Endodermal cell (in vitro differentiated cells): ENCODE measurements at regions not wholly inside any gene's neighbourhood (a gene's known extent, or its start where the extent isn't known, plus 50 kb on each side); places are given as distances from the start of the nearest gene placed in this dataset.
A peak's percentile ranks its signal among the peaks of the same experiment; 100 is the strongest.

Experiments used
- DNase-seq: peaks from one replicate; pipeline ENCODE4 v3.0.0-alpha.2; 2017
- H3K27ac ChIP-seq: 2 replicates; pipeline ENCODE4 v1.5.1; 2013; ENCODE audit warnings: mild to moderate bottlenecking, low read depth, low read length, moderate library complexity
- H3K27me3 ChIP-seq: 2 replicates; pipeline ENCODE4 v1.6.1; 2013; ENCODE audit warnings: mild to moderate bottlenecking, low read length, moderate library complexity; ENCODE audit not compliant: insufficient read depth, control insufficient read depth, poor library complexity, severe bottlenecking
- H3K36me3 ChIP-seq: 2 replicates; pipeline ENCODE4 v1.7.0; 2013; ENCODE audit warnings: mild to moderate bottlenecking, low read length, moderate library complexity; ENCODE audit not compliant: control insufficient read depth, insufficient read depth
- H3K4me1 ChIP-seq: one replicate; pipeline ENCODE4 v1.7.0; 2013; ENCODE audit warnings: low read length; ENCODE audit not compliant: control insufficient read depth, insufficient read depth
- H3K4me3 ChIP-seq: 2 replicates; pipeline ENCODE4 v1.5.1; 2013; ENCODE audit warnings: mild to moderate bottlenecking, low read length, moderate library complexity
- H3K9ac ChIP-seq: 2 replicates; pipeline ENCODE4 v1.6.1; 2013; ENCODE audit warnings: mild to moderate bottlenecking, low read length, moderate library complexity; ENCODE audit not compliant: poor library complexity, severe bottlenecking; ENCODE audit errors: extremely low read depth
- H3K9me3 ChIP-seq: 2 replicates; pipeline ENCODE4 v1.6.1; 2013; ENCODE audit warnings: mild to moderate bottlenecking, low read length, moderate library complexity; ENCODE audit not compliant: control insufficient read depth
- H3K27ac Mint-ChIP-seq: 2 replicates; pipeline ENCODE4 v1.8.0; 2020; ENCODE audit warnings: mixed read lengths
- H3K27me3 Mint-ChIP-seq: 2 replicates; pipeline ENCODE4 v1.8.0; 2021; ENCODE audit warnings: mild to moderate bottlenecking, mixed read lengths; ENCODE audit not compliant: insufficient read depth
- H3K36me3 Mint-ChIP-seq: 2 replicates; pipeline ENCODE4 v1.8.0; 2020; ENCODE audit warnings: low read depth, mixed read lengths
- H3K4me1 Mint-ChIP-seq: 2 replicates; pipeline ENCODE4 v1.8.0; 2020; ENCODE audit warnings: mixed read lengths
- H3K4me3 Mint-ChIP-seq: 2 replicates; pipeline ENCODE4 v1.8.0; 2020; ENCODE audit warnings: mild to moderate bottlenecking, moderate library complexity, mixed read lengths
- H3K9me3 Mint-ChIP-seq: 2 replicates; pipeline ENCODE4 v1.8.0; 2020; ENCODE audit warnings: mild to moderate bottlenecking, mixed read lengths
- CTCF ChIP-seq: fragments of 200-600 bp; sonication (generic); conservative IDR thresholded peaks from 2 replicates; pipeline ENCODE4 v1.5.0; 2021; ENCODE audit warnings: antibody characterized with exemption, mild to moderate bottlenecking
- WGBS, 2 experiments: methylation state at CpG; one replicate each; pipeline versions ENCODE4 v1.1.5 to v1.1.7; 2013; ENCODE audit warnings: missing lambda C conversion rate in 2 of 2, mixed read lengths in 1 of 2; ENCODE audit not compliant: insufficient coverage in 1 of 2, insufficient read length in 1 of 2; 5-methylcytosine and 5-hydroxymethylcytosine counted together

- 84% methylated on average over 4 of the region's 4 CpGs; no CpG with 5 or more reads in 1 of the 2 experiments for WGBS, 2 experiments
- H3K4me3 ChIP-seq: no peak overlapping the region
- H3K27ac Mint-ChIP-seq: peak overlapping the region; percentile 71
- no peaks in the 10 kb centered on the region for H3K36me3 Mint-ChIP-seq
- DNase-seq: peak; percentile 65
- no peak overlapping the region for H3K9ac ChIP-seq
- H3K4me3 Mint-ChIP-seq: no peak overlapping the region
- no peak overlapping the region for H3K27ac ChIP-seq
- peaks cover 41% of the 10 kb centered on the region for H3K4me1 Mint-ChIP-seq
- no peak for TF ChIP-seq CTCF
- H3K36me3 ChIP-seq: no peaks in the 10 kb centered on the region
- H3K9me3 ChIP-seq: no peaks in the 10 kb centered on the region
- H3K27me3 ChIP-seq: no peaks in the 10 kb centered on the region
- H3K27me3 Mint-ChIP-seq: peaks cover 8% of the 10 kb centered on the region
- H3K4me1 ChIP-seq: peaks cover 15% of the 10 kb centered on the region
- peaks cover 2% of the 10 kb centered on the region for H3K9me3 Mint-ChIP-seq
These were observed 289.3 kb upstream of the TNP1 start for GRCh38 chr2:217149087-217149660.

GRCh38 chr2:217147818-217148217 lies 288.0 kb upstream of the TNP1 start:
- Mint-ChIP-seq H3K4me1 (peaks cover 41% of the 10 kb centered on the region), H3K27ac (no peak overlapping the region), H3K4me3 (no peak overlapping the region), H3K36me3 (no peaks in the 10 kb centered on the region), H3K9me3 (peaks cover 3% of the 10 kb centered on the region), H3K27me3 (peaks cover 8% of the 10 kb centered on the region)
- WGBS, 2 experiments: 46 to 60% methylated on average over 2 of the region's 2 CpGs
- peaks cover 15% of the 10 kb centered on the region for H3K4me1 ChIP-seq
- H3K4me3 ChIP-seq: no peak overlapping the region
- no peaks in the 10 kb centered on the region for H3K27me3 ChIP-seq
- no peak for TF ChIP-seq CTCF
- H3K9ac ChIP-seq: no peak overlapping the region
- peak; percentile 57 for DNase-seq
- peaks cover 6% of the 10 kb centered on the region for H3K9me3 ChIP-seq
- H3K27ac ChIP-seq: no peak overlapping the region
- H3K36me3 ChIP-seq: no peaks in the 10 kb centered on the region

GRCh38 chr2:217146956-217147355 lies 287.1 kb upstream of the TNP1 start:
- no peak for TF ChIP-seq CTCF
- no peak overlapping the region for H3K27ac Mint-ChIP-seq

More at GRCh38 chr2:217146956-217147355, 287.1 kb upstream of the TNP1 start:
- Histone ChIP-seq H3K27me3 (no peaks in the 10 kb centered on the region), H3K27ac (no peak overlapping the region), H3K4me3 (no peak overlapping the region), H3K36me3 (no peaks in the 10 kb centered on the region), H3K9ac (no peak overlapping the region), H3K4me1 (peaks cover 15% of the 10 kb centered on the region), H3K9me3 (peaks cover 15% of the 10 kb centered on the region)
- H3K9me3 Mint-ChIP-seq: peaks cover 12% of the 10 kb centered on the region
- no peak for DNase-seq
- peaks cover 5% of the 10 kb centered on the region for H3K36me3 Mint-ChIP-seq
- peaks cover 8% of the 10 kb centered on the region for H3K27me3 Mint-ChIP-seq
- WGBS, 2 experiments: 90 to 92% methylated on average over 4 of the region's 4 CpGs
- H3K4me1 Mint-ChIP-seq: peaks cover 40% of the 10 kb centered on the region
- no peak overlapping the region for H3K4me3 Mint-ChIP-seq
